GM23338 (cell line): ENCODE measurements at regions not wholly inside any gene's neighbourhood (a gene's known extent, or its start where the extent isn't known, plus 50 kb on each side); places are given as distances from the start of the nearest gene placed in this dataset.

Experiments used
- JUNB ChIP-seq: IDR thresholded peaks from one replicate; pipeline ENCODE4 v1.6.1; 2016; ENCODE audit warnings: antibody characterized with exemption; ENCODE audit not compliant: unreplicated experiment
- POLR2AphosphoS5 ChIP-seq: IDR thresholded peaks from 2 replicates; pipeline ENCODE4 v1.6.1; 2016; ENCODE audit warnings: antibody characterized with exemption, low read depth
- STAT1 ChIP-seq: IDR thresholded peaks from one replicate; pipeline ENCODE4 v1.6.1; 2016; ENCODE audit warnings: antibody characterized with exemption; ENCODE audit not compliant: unreplicated experiment
- TF ChIP-seq, protein P1 (sequence below), 2 experiments: fragments of 200-600 bp in 1 of 2; sonication (generic) in 1 of 2; conservative IDR thresholded peaks; 2 replicates each; pipeline versions ENCODE4 v1.5.1 to v1.6.1; 2016 to 2017; ENCODE audit warnings: antibody characterized with exemption in 2 of 2, low read depth in 2 of 2, mild to moderate bottlenecking in 2 of 2, moderate library complexity in 1 of 2
- TF ChIP-seq, protein P2 (sequence below): IDR thresholded peaks from one replicate; pipeline ENCODE4 v1.6.1; 2018; ENCODE audit warnings: antibody characterized with exemption; ENCODE audit not compliant: unreplicated experiment

DNA sequence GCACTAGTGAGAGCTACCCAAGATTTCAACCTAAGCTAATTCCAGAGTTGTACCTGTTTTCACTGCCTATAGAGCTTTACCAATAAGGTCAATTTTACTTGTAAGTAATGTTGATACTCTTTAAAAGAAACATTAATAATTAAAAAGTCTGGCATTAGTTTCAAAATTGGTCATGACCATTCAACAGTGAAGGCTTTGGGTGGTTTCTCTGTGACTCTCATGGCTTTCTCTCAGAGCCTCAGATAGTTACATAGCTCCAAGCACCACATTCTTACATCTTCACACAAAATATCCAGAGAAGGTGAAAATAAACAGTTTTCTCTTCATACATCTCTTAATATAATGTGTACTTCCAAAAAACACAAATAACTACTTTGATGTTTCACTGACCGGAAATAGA is 61.5 kb upstream of the TCF12 start:
- TF ChIP-seq, protein P1, sequence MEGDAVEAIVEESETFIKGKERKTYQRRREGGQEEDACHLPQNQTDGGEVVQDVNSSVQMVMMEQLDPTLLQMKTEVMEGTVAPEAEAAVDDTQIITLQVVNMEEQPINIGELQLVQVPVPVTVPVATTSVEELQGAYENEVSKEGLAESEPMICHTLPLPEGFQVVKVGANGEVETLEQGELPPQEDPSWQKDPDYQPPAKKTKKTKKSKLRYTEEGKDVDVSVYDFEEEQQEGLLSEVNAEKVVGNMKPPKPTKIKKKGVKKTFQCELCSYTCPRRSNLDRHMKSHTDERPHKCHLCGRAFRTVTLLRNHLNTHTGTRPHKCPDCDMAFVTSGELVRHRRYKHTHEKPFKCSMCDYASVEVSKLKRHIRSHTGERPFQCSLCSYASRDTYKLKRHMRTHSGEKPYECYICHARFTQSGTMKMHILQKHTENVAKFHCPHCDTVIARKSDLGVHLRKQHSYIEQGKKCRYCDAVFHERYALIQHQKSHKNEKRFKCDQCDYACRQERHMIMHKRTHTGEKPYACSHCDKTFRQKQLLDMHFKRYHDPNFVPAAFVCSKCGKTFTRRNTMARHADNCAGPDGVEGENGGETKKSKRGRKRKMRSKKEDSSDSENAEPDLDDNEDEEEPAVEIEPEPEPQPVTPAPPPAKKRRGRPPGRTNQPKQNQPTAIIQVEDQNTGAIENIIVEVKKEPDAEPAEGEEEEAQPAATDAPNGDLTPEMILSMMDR (conservative IDR thresholded peaks at IDR 0.05; ENCODE audit: low read depth in 2 of 2), result no peak
- TF ChIP-seq POLR2AphosphoS5 (no peak), JUNB (no peak), STAT1 (no peak)
- TF ChIP-seq, protein P2, sequence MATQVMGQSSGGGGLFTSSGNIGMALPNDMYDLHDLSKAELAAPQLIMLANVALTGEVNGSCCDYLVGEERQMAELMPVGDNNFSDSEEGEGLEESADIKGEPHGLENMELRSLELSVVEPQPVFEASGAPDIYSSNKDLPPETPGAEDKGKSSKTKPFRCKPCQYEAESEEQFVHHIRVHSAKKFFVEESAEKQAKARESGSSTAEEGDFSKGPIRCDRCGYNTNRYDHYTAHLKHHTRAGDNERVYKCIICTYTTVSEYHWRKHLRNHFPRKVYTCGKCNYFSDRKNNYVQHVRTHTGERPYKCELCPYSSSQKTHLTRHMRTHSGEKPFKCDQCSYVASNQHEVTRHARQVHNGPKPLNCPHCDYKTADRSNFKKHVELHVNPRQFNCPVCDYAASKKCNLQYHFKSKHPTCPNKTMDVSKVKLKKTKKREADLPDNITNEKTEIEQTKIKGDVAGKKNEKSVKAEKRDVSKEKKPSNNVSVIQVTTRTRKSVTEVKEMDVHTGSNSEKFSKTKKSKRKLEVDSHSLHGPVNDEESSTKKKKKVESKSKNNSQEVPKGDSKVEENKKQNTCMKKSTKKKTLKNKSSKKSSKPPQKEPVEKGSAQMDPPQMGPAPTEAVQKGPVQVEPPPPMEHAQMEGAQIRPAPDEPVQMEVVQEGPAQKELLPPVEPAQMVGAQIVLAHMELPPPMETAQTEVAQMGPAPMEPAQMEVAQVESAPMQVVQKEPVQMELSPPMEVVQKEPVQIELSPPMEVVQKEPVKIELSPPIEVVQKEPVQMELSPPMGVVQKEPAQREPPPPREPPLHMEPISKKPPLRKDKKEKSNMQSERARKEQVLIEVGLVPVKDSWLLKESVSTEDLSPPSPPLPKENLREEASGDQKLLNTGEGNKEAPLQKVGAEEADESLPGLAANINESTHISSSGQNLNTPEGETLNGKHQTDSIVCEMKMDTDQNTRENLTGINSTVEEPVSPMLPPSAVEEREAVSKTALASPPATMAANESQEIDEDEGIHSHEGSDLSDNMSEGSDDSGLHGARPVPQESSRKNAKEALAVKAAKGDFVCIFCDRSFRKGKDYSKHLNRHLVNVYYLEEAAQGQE, result no peak
